Cardiac muscle cell (in vitro differentiated cells and primary cell): ENCODE measurements at regions not wholly inside any gene's neighbourhood (a gene's known extent, or its start where the extent isn't known, plus 50 kb on each side); places are given as distances from the start of the nearest gene placed in this dataset.

ENCODE experiments used
- DNase-seq, 2 donors: peaks; one replicate each; pipeline versions ENCODE4 v3.0.0 to v3.0.0-alpha.2; 2010 to 2017; ENCODE audit warnings: low read depth in 1 of 2, low spot score in 1 of 2
- H3K27ac ChIP-seq: fragments of 200-600 bp; sonication (generic); 2 replicates; pipeline ENCODE4 v1.5.1; 2016
- H3K27me3 ChIP-seq: fragments of 200-600 bp; sonication (generic); 2 replicates; pipeline ENCODE4 v1.6.0; 2016; ENCODE audit warnings: control low read depth
- H3K36me3 ChIP-seq: fragments of 200-600 bp; sonication (generic); 2 replicates; pipeline ENCODE4 v1.5.1; 2016; ENCODE audit warnings: control low read depth
- H3K4me1 ChIP-seq: fragments of 200-600 bp; sonication (generic); 2 replicates; pipeline ENCODE4 v1.8.1; 2017; ENCODE audit warnings: low read depth, mild to moderate bottlenecking, mixed run types
- H3K4me3 ChIP-seq: fragments of 200-600 bp; sonication (generic); 2 replicates; pipeline ENCODE4 v1.5.1; 2016; ENCODE audit warnings: mild to moderate bottlenecking
- H3K9me3 ChIP-seq: fragments of 200-600 bp; sonication (generic); 2 replicates; pipeline ENCODE4 v1.5.1; 2017; ENCODE audit warnings: low read depth, mild to moderate bottlenecking, control low read depth
- TF ChIP-seq, protein P1 (sequence below): IDR thresholded peaks from 2 replicates; pipeline ENCODE4 v1.5.1; 2012; ENCODE audit warnings: low read depth, mild to moderate bottlenecking, low read length

DNA sequence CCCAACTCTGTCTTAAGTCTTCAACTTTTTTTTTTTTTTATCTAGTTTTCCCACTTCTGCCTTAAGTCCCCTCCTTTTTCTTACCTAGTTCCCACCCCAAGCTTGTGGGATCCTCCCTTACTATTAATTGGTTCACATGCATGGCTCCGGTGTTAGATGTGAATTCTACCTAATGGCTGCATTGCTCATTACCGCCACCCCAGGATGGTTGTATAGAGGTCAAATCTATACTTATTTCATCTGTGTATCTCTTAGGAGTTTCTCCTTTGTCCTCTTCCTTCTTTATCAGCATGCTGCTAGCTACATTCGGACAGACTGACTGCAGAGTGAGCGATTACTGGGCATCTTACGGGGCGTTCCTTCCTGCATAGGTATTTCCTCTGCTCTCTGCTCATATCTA lies 605.7 kb upstream of the GRM7 start:
- no peak for DNase-seq
- Histone ChIP-seq H3K36me3 (no peaks in the 10 kb centered on the region), H3K4me3 (no peak overlapping the region), H3K4me1 (no peaks in the 10 kb centered on the region), H3K27me3 (no peaks in the 10 kb centered on the region), H3K27ac (no peak overlapping the region), H3K9me3 (no peaks in the 10 kb centered on the region)
- TF ChIP-seq, protein P1, sequence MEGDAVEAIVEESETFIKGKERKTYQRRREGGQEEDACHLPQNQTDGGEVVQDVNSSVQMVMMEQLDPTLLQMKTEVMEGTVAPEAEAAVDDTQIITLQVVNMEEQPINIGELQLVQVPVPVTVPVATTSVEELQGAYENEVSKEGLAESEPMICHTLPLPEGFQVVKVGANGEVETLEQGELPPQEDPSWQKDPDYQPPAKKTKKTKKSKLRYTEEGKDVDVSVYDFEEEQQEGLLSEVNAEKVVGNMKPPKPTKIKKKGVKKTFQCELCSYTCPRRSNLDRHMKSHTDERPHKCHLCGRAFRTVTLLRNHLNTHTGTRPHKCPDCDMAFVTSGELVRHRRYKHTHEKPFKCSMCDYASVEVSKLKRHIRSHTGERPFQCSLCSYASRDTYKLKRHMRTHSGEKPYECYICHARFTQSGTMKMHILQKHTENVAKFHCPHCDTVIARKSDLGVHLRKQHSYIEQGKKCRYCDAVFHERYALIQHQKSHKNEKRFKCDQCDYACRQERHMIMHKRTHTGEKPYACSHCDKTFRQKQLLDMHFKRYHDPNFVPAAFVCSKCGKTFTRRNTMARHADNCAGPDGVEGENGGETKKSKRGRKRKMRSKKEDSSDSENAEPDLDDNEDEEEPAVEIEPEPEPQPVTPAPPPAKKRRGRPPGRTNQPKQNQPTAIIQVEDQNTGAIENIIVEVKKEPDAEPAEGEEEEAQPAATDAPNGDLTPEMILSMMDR = no peak

DNA sequence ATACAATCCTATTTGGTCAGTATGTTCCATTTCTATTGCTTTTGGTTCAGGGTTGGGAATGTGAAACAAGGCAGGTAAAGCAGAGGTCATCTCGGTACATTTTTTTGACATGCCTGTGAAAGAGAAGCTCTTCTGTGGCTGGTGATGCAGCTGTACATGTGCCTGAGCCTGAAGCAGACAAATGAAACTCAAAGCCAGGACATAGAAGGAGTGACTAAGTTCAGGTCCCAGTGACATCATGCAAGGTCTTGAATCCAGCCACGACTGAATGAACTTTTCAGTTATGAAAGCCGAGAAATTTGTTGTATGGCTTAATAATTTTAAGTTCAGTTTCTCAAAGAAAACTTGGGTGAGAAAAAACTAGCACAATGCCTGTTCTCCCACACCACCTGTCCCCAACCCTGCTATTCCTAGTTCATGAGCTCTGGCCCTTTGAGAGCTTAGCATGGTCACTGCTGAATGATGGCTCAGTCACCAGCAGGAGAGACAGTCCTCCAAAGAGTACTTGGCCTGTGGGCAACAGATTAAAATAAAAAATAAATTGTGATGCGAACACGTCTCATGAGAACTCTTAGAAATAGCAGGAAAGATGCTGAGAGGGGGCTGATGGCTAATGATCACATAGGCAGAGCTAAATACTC lies 600.2 kb upstream of the GRM7 start:
- no peak overlapping the region for H3K27ac ChIP-seq
- H3K4me3 ChIP-seq = no peak overlapping the region
- no peaks in the 10 kb centered on the region for H3K27me3 ChIP-seq
- TF ChIP-seq, protein P1 = no peak
- no peaks in the 10 kb centered on the region for H3K9me3 ChIP-seq
- DNase-seq = no peak
- H3K4me1 ChIP-seq = no peaks in the 10 kb centered on the region
- no peaks in the 10 kb centered on the region for H3K36me3 ChIP-seq

DNA sequence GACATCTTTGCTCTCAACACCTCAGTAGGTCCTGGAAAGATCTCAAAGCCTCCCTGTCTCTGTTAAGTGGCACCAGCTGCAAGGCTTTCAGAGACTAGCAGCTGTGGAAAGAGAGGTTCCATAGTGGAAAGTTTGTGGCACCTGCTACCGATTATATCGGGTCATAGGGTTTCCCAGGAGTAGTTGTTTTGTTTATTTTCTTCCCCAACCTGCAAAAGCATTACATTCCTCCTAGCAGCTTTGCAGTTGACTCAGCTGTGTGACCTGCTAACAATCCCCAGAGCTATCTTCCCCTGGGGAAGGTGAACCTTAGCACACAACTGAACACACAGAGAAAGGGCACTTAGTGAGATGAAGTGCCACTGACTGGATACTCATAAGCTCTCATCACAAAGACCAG lies 598.9 kb upstream of the GRM7 start:
- no peak overlapping the region for H3K4me3 ChIP-seq
- H3K4me1 ChIP-seq = no peaks in the 10 kb centered on the region
- no peak for DNase-seq
- no peak overlapping the region for H3K27ac ChIP-seq
- no peaks in the 10 kb centered on the region for H3K9me3 ChIP-seq
- no peaks in the 10 kb centered on the region for H3K27me3 ChIP-seq
- H3K36me3 ChIP-seq = no peaks in the 10 kb centered on the region
- TF ChIP-seq, protein P1 = no peak

DNA sequence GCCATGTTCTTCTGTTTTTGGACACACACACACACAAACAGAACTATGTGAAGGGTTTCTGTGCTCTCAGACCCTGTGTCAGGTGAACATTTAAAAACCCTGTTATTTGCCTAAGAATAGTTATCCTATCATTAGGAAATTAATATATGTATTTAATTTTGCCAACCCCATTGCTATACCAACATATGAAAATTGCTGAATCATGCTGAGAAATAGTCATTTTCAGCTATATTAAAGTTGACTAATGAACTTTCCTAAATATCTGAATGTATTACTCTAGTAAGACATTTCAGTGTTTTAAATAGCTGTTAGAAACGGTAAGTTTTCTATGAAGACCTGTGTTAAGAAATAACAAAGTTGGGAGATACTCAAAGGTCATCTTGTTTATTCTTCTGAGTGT lies 596.9 kb upstream of the GRM7 start:
- H3K4me3 ChIP-seq = no peak overlapping the region
- DNase-seq = no peak
- H3K36me3 ChIP-seq = no peaks in the 10 kb centered on the region
- TF ChIP-seq, protein P1 = no peak
- H3K4me1 ChIP-seq = no peaks in the 10 kb centered on the region
- H3K27me3 ChIP-seq = no peaks in the 10 kb centered on the region
- no peak overlapping the region for H3K27ac ChIP-seq
- no peaks in the 10 kb centered on the region for H3K9me3 ChIP-seq

DNA sequence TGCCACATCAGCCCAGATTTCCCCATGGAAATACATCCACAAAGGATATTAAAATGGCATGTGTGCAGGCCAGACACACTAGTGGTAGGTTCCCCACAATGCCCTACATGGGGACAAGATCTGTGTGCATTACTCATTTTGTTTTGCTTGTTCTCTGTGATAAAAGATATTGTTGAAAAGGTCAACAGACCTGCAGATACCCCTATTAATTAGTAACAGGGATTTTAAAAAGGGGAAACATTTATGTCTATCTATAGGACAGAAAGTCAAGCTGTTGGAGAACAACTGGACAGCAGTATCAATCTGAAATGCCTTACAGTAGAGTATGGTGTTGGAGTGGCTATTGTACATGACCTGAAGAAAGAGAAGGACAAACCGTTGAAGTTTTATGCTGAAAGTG lies 596.0 kb upstream of the GRM7 start:
- H3K27ac ChIP-seq = no peak overlapping the region
- no peak overlapping the region for H3K4me3 ChIP-seq
- TF ChIP-seq, protein P1 = no peak
- H3K9me3 ChIP-seq = no peaks in the 10 kb centered on the region
- H3K36me3 ChIP-seq = no peaks in the 10 kb centered on the region
- no peaks in the 10 kb centered on the region for H3K4me1 ChIP-seq
- no peak for DNase-seq
- no peaks in the 10 kb centered on the region for H3K27me3 ChIP-seq
